HL-60 (cell line): ENCODE measurements at regions not wholly inside any gene's neighbourhood (a gene's known extent, or its start where the extent isn't known, plus 50 kb on each side); places are given as distances from the start of the nearest gene placed in this dataset.

ENCODE experiments used
- CTCF ChIP-seq: IDR thresholded peaks from one replicate; pipeline ENCODE4 v1.5.1; 2011; ENCODE audit warnings: low read length, control low read depth, inconsistent platforms; ENCODE audit not compliant: insufficient read depth
- GABPA ChIP-seq: IDR thresholded peaks from 2 replicates; pipeline ENCODE4 v1.6.1; 2012; ENCODE audit warnings: low read depth
- POLR2AphosphoS5 ChIP-seq: IDR thresholded peaks from 2 replicates; pipeline ENCODE4 v1.6.1; 2012; ENCODE audit warnings: low read depth
- REST ChIP-seq: IDR thresholded peaks from 2 replicates; pipeline ENCODE4 v1.6.1; 2012; ENCODE audit warnings: low read depth; ENCODE audit not compliant: insufficient replicate concordance
- SPI1 ChIP-seq: IDR thresholded peaks from 2 replicates; pipeline ENCODE4 v1.6.1; 2012; ENCODE audit warnings: low read depth, mild to moderate bottlenecking, borderline replicate concordance

GRCh38 chr13:111614613-111615012 lies 294.2 kb downstream of the TEX29 start:
- TF ChIP-seq CTCF (no peak), POLR2AphosphoS5 (no peak), REST (no peak), GABPA (no peak), SPI1 (no peak)
